DND-41 (cell line): ENCODE measurements at regions not wholly inside any gene's neighbourhood (a gene's known extent, or its start where the extent isn't known, plus 50 kb on each side); places are given as distances from the start of the nearest gene placed in this dataset.

Source experiments
- ATAC-seq: fragments of 200-7000 bp; cut with Tn5 transposase; 3 replicates; pipeline ENCODE4 v1.9.1; 2021; ENCODE audit warnings: low read depth; ENCODE audit not compliant: insufficient read depth
- DNase-seq: peaks from one replicate; pipeline ENCODE4 v3.0.0-alpha.2; 2020
- H2AFZ ChIP-seq: 2 replicates; pipeline ENCODE4 v1.6.0; 2012; ENCODE audit warnings: low read depth, low read length
- H3K27ac ChIP-seq: 2 replicates; pipeline ENCODE4 v1.5.1; 2012; ENCODE audit warnings: low read length, inconsistent platforms
- H3K27me3 ChIP-seq: fragments of 200-600 bp; sonication (generic); 2 replicates; pipeline ENCODE4 v1.6.0; 2012; ENCODE audit warnings: low read length, mild to moderate bottlenecking, inconsistent platforms; ENCODE audit not compliant: insufficient read depth, poor library complexity
- H3K36me3 ChIP-seq: 2 replicates; pipeline ENCODE4 v1.5.1; 2012; ENCODE audit warnings: low read length, inconsistent platforms; ENCODE audit not compliant: insufficient read depth
- H3K4me1 ChIP-seq: 2 replicates; pipeline ENCODE4 v1.5.1; 2012; ENCODE audit warnings: mild to moderate bottlenecking, low read length; ENCODE audit not compliant: insufficient read depth
- H3K4me2 ChIP-seq: 2 replicates; pipeline ENCODE4 v1.6.0; 2012; ENCODE audit warnings: mild to moderate bottlenecking, moderate library complexity, low read length, inconsistent platforms; ENCODE audit not compliant: insufficient read depth
- H3K4me3 ChIP-seq, 2 experiments: fragments of 200-600 bp in 1 of 2; shearing (Covaris generic) in 1 of 2; 2 replicates each; pipeline ENCODE4 v1.5.1; 2012 to 2016; ENCODE audit warnings: inconsistent platforms in 2 of 2, low read length in 2 of 2, mild to moderate bottlenecking in 2 of 2, low read depth in 1 of 2, moderate library complexity in 1 of 2
- H3K79me2 ChIP-seq: 2 replicates; pipeline ENCODE4 v1.6.0; 2012; ENCODE audit warnings: low read length, inconsistent platforms; ENCODE audit not compliant: insufficient read depth
- H3K9ac ChIP-seq: 2 replicates; pipeline ENCODE4 v1.6.0; 2012; ENCODE audit warnings: low read depth, mild to moderate bottlenecking, inconsistent platforms, low read length, moderate library complexity
- H3K9me3 ChIP-seq: 2 replicates; pipeline ENCODE4 v1.5.1; 2012; ENCODE audit warnings: low read length, moderate library complexity, mild to moderate bottlenecking, inconsistent platforms; ENCODE audit not compliant: insufficient read depth, severe bottlenecking
- H4K20me1 ChIP-seq: 2 replicates; pipeline ENCODE4 v1.6.0; 2012; ENCODE audit warnings: low read length; ENCODE audit not compliant: insufficient read depth
- CTCF ChIP-seq: IDR thresholded peaks from 2 replicates; pipeline ENCODE4 v1.5.1; 2012; ENCODE audit warnings: borderline replicate concordance, low read length, moderate library complexity, mild to moderate bottlenecking; ENCODE audit not compliant: poor library complexity, severe bottlenecking; ENCODE audit errors: extremely low read depth
- EZH2 ChIP-seq: IDR thresholded peaks from 3 replicates; pipeline ENCODE4 v1.6.1; 2012; ENCODE audit warnings: borderline replicate concordance, low read depth, mild to moderate bottlenecking, moderate library complexity, low read length, inconsistent platforms; ENCODE audit not compliant: severe bottlenecking

GRCh38 chr4:11565899-11566298, 137.2 kb upstream of the HS3ST1 start:
- Histone ChIP-seq H3K27ac (no peak overlapping the region), H3K79me2 (no peaks in the 10 kb centered on the region), H3K27me3 (no peaks in the 10 kb centered on the region), H3K36me3 (no peaks in the 10 kb centered on the region), H3K4me2 (no peak overlapping the region), H3K4me3 (no peak overlapping the region), H2AFZ (no peak overlapping the region), H4K20me1 (no peaks in the 10 kb centered on the region), H3K9ac (no peak overlapping the region), H3K9me3 (no peaks in the 10 kb centered on the region), H3K4me1 (no peaks in the 10 kb centered on the region)
- ATAC-seq, result no peak
- TF ChIP-seq EZH2 (no peak), CTCF (no peak)
- DNase-seq, result no peak

- Histone ChIP-seq H3K9ac (no peak overlapping the region), H3K79me2 (no peaks in the 10 kb centered on the region), H3K27me3 (no peaks in the 10 kb centered on the region), H2AFZ (no peak overlapping the region), H3K4me1 (no peaks in the 10 kb centered on the region), H3K4me3 (no peak overlapping the region), H4K20me1 (no peaks in the 10 kb centered on the region), H3K4me2 (no peak overlapping the region), H3K27ac (no peak overlapping the region), H3K36me3 (no peaks in the 10 kb centered on the region), H3K9me3 (no peaks in the 10 kb centered on the region)
- ATAC-seq, result no peak
- no peak for DNase-seq
- no peak for TF ChIP-seq CTCF
- TF ChIP-seq EZH2, result no peak
These were observed 136.5 kb upstream of the HS3ST1 start for GRCh38 chr4:11565213-11565612.

- H3K9me3 ChIP-seq, result no peaks in the 10 kb centered on the region
- DNase-seq, result no peak
- no peaks in the 10 kb centered on the region for H3K79me2 ChIP-seq
- no peak overlapping the region for H3K4me3 ChIP-seq
- H3K36me3 ChIP-seq, result no peaks in the 10 kb centered on the region
- no peak for ATAC-seq
- H3K4me2 ChIP-seq, result no peak overlapping the region
- TF ChIP-seq CTCF (no peak), EZH2 (no peak)
- no peaks in the 10 kb centered on the region for H3K4me1 ChIP-seq
- H4K20me1 ChIP-seq, result no peaks in the 10 kb centered on the region
- no peak overlapping the region for H3K9ac ChIP-seq
- no peak overlapping the region for H2AFZ ChIP-seq
- H3K27ac ChIP-seq, result no peak overlapping the region
- H3K27me3 ChIP-seq, result no peaks in the 10 kb centered on the region
These were observed 135.3 kb upstream of the HS3ST1 start for GRCh38 chr4:11564021-11564420.

- Histone ChIP-seq H3K27me3 (no peaks in the 10 kb centered on the region), H3K9ac (no peak overlapping the region), H3K9me3 (no peaks in the 10 kb centered on the region), H3K4me2 (no peak overlapping the region), H3K79me2 (no peaks in the 10 kb centered on the region), H4K20me1 (no peaks in the 10 kb centered on the region), H3K27ac (no peak overlapping the region), H3K4me1 (no peaks in the 10 kb centered on the region), H2AFZ (no peak overlapping the region), H3K4me3 (no peak overlapping the region), H3K36me3 (no peaks in the 10 kb centered on the region)
- ATAC-seq (no peak), DNase-seq (no peak)
- TF ChIP-seq CTCF (no peak), EZH2 (no peak)
These were observed 120.8 kb upstream of the HS3ST1 start for GRCh38 chr4:11549525-11549924.
